Upper lobe of left lung (tissue), 6 donors: ENCODE measurements at regions not wholly inside any gene's neighbourhood (a gene's known extent, or its start where the extent isn't known, plus 50 kb on each side); places are given as distances from the start of the nearest gene placed in this dataset.

Experiments
- ATAC-seq, 2 donors: fragments of 200-7000 bp; cut with Tn5 transposase; one replicate each; pipeline ENCODE4 v1.9.1; 2022; ENCODE audit warnings: mild to moderate bottlenecking in 2 of 2, moderate library complexity in 2 of 2; ENCODE audit not compliant: low FRiP score in 2 of 2
- DNase-seq, 2 donors: peaks; one replicate each; pipeline ENCODE4 v3.0.0-alpha.2; 2019 to 2020
- H3K27ac ChIP-seq, 4 donors: fragments of 200-600 bp; sonication (generic); one replicate each; pipeline ENCODE4 v1.5.1; 2016 to 2019
- H3K27me3 ChIP-seq, 4 donors: fragments of 200-600 bp; sonication (generic); one replicate each; pipeline ENCODE4 v1.5.1; 2017 to 2019
- H3K36me3 ChIP-seq, 4 donors: fragments of 200-600 bp; sonication (generic); one replicate each; pipeline ENCODE4 v1.5.1; 2016 to 2019
- H3K4me1 ChIP-seq, 4 donors: fragments of 200-600 bp; sonication (generic); one replicate each; pipeline ENCODE4 v1.5.1; 2018 to 2019
- H3K4me3 ChIP-seq, 4 donors: fragments of 200-600 bp; sonication (generic); one replicate each; pipeline ENCODE4 v1.5.1; 2017 to 2019; ENCODE audit warnings: mild to moderate bottlenecking in 2 of 4, moderate library complexity in 1 of 4
- H3K9me3 ChIP-seq, 4 donors: fragments of 200-600 bp; sonication (generic); one replicate each; pipeline ENCODE4 v1.5.1; 2018 to 2019
- EP300 ChIP-seq, 4 donors: sonication (generic); formaldehyde crosslinking; IDR thresholded peaks; one replicate each; pipeline ENCODE4 v1.5.1; 2017; ENCODE audit warnings: antibody characterized with exemption in 4 of 4, control low read depth in 2 of 4
- POLR2A ChIP-seq, 4 donors: fragments of 450-650 bp; IDR thresholded peaks; one replicate each; pipeline ENCODE4 v1.5.1; 2016 to 2017; ENCODE audit warnings: antibody characterized with exemption in 4 of 4, mild to moderate bottlenecking in 2 of 4
- POLR2AphosphoS5 ChIP-seq, 2 donors: sonication (generic); formaldehyde crosslinking; IDR thresholded peaks; one replicate each; pipeline ENCODE4 v1.5.1; 2017; ENCODE audit warnings: antibody characterized with exemption in 2 of 2
- WGBS, 2 donors: methylation state at CpG; one replicate each; pipeline ENCODE4 v1.1.5; 2017 to 2018; 5-methylcytosine and 5-hydroxymethylcytosine counted together
- TF ChIP-seq, protein P1 (sequence below), 6 experiments: fragments of 450-650 bp in 4 of 6; fragments of 200-600 bp in 2 of 6; sonication (generic) in 2 of 6; IDR thresholded peaks; one replicate each; pipeline ENCODE4 v1.5.1; 2016 to 2019; ENCODE audit warnings: antibody characterized with exemption in 6 of 6
- donor health status: DM: no; HTN: no; CAD: no; lungs with moderate emphysema.
- donor health status: DM: no; HTN: yes; CAD: no; lungs with severe emphysema.

DNA sequence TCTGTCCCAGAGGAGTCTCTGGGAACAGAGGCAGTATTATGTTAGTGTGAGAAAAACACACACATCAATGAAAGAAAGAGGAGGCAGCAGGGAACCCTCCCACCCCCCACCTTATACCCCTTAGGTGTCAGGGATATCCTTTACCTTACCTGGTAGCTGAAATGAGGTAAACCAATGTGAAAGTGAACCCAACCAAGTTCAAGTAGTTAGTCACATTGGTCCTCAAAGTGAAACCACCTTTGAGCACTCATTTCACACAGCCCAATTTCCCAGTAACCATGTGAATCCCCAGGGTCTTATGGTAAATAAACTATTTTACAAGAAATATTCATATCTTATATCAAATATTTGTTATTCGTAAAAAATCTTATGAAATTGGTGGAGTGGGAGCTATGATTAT lies 377.8 kb downstream of the LRATD1 start:
- ATAC-seq (no peak), DNase-seq (no peak)
- no peak overlapping the region for H3K27ac ChIP-seq
- peaks cover 0 to 14% (median 3%) of the 10 kb centered on the region in 4 donors for H3K9me3 ChIP-seq
- H3K4me3 ChIP-seq: no peak overlapping the region
- TF ChIP-seq, protein P1, sequence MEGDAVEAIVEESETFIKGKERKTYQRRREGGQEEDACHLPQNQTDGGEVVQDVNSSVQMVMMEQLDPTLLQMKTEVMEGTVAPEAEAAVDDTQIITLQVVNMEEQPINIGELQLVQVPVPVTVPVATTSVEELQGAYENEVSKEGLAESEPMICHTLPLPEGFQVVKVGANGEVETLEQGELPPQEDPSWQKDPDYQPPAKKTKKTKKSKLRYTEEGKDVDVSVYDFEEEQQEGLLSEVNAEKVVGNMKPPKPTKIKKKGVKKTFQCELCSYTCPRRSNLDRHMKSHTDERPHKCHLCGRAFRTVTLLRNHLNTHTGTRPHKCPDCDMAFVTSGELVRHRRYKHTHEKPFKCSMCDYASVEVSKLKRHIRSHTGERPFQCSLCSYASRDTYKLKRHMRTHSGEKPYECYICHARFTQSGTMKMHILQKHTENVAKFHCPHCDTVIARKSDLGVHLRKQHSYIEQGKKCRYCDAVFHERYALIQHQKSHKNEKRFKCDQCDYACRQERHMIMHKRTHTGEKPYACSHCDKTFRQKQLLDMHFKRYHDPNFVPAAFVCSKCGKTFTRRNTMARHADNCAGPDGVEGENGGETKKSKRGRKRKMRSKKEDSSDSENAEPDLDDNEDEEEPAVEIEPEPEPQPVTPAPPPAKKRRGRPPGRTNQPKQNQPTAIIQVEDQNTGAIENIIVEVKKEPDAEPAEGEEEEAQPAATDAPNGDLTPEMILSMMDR (IDR thresholded peaks at IDR 0.05): no peak
- no peak for TF ChIP-seq EP300 (IDR thresholded peaks at IDR 0.05)
- H3K36me3 ChIP-seq: no peaks in the 10 kb centered on the region
- WGBS, 2 donors: 86 to 94% methylated on average over 1 of the region's 1 CpG
- no peaks in the 10 kb centered on the region for H3K4me1 ChIP-seq
- no peaks in the 10 kb centered on the region for H3K27me3 ChIP-seq

DNA sequence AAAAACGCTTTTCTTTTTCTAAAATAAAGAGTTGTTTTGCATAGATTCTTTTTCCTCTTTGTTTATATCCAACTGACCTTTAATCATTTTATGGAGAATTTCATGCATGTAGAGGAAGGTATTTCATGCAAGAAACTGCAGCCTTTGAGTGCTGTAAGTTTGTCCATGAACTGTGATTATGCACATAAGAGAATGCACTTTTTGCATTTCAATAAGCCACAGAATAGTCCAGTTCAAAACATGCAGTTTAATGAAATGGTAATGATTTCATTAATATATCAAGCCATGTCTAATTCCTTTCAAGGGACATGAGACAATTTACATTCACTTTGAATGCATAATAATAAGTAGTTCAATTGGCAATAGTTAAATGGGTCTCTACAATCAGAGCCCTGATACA lies 386.3 kb downstream of the LRATD1 start:
- no peaks in the 10 kb centered on the region for H3K36me3 ChIP-seq

DNA sequence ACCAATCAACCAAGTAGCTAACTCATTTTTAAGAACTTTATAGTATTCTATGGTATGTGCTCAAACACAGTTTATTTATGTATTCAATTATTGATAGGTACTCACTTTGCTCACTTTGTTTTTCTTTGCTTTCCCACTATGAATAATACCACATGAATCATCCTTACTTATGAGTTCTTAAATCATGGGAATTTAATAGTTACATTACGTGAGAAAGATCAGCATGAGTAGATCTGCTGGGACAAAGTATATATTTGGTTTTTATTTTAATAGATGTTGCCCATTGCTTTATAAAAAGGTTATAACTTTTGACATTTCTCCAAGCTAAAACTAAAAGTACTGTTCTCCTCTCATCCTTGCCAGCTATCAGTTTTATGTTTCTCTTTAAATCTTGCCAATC lies 390.7 kb downstream of the LRATD1 start:
- no peaks in the 10 kb centered on the region for H3K4me1 ChIP-seq
- H3K4me3 ChIP-seq: no peak overlapping the region
- TF ChIP-seq EP300 (IDR thresholded peaks at IDR 0.05) (no peak), POLR2A (IDR thresholded peaks at IDR 0.05) (no peak), POLR2AphosphoS5 (IDR thresholded peaks at IDR 0.05) (no peak)
- TF ChIP-seq, protein P1 (IDR thresholded peaks at IDR 0.05): no peak
- H3K9me3 ChIP-seq: no peaks in the 10 kb centered on the region
- H3K27ac ChIP-seq: no peak overlapping the region
- H3K27me3 ChIP-seq: no peaks in the 10 kb centered on the region
- ATAC-seq (no peak), DNase-seq (no peak)
- 85% methylated on average over 1 of the region's 1 CpG for WGBS, 2 donors
- H3K36me3 ChIP-seq: no peaks in the 10 kb centered on the region

More for the DNA sequence above, 386.3 kb downstream of the LRATD1 start:
- Histone ChIP-seq H3K4me3 (no peak overlapping the region), H3K27me3 (no peaks in the 10 kb centered on the region), H3K9me3 (no peaks in the 10 kb centered on the region), H3K27ac (no peak overlapping the region), H3K4me1 (no peaks in the 10 kb centered on the region)
- TF ChIP-seq, protein P1 (IDR thresholded peaks at IDR 0.05): no peak
- TF ChIP-seq POLR2A (IDR thresholded peaks at IDR 0.05) (no peak), POLR2AphosphoS5 (IDR thresholded peaks at IDR 0.05) (no peak), EP300 (IDR thresholded peaks at IDR 0.05) (no peak)
- DNase-seq: no peak
- WGBS, 2 donors: 77 to 89% methylated on average over 1 of the region's 1 CpG
- no peak for ATAC-seq

DNA sequence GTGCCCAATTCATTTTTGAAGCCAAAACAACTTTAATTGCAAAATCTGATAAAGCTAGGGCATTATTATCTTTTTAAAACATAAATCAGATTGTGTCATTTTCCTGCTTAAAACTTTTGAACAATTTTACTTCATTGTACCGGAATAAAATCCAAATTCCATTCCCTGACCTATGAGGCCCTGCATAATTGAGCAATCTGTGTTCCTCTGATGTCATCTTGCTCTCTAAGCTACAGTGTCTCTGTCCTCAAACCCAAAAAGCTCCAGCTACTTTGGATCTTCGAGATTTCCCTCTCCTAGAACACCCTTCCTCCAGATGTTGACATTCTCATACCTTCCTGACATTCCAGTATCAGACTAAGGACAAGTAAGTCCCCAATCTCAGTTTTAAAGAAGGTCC lies 395.9 kb downstream of the LRATD1 start:
- Histone ChIP-seq H3K36me3 (no peaks in the 10 kb centered on the region), H3K4me1 (no peaks in the 10 kb centered on the region), H3K4me3 (no peak overlapping the region), H3K27ac (no peak overlapping the region), H3K27me3 (no peaks in the 10 kb centered on the region), H3K9me3 (no peaks in the 10 kb centered on the region)
- ATAC-seq: no peak
- TF ChIP-seq EP300 (IDR thresholded peaks at IDR 0.05) (no peak), POLR2A (IDR thresholded peaks at IDR 0.05) (no peak), POLR2AphosphoS5 (IDR thresholded peaks at IDR 0.05) (no peak)
- TF ChIP-seq, protein P1 (IDR thresholded peaks at IDR 0.05): no peak
- no peak for DNase-seq
- 50 to 54% methylated on average over 2 of the region's 2 CpGs for WGBS, 2 donors

DNA sequence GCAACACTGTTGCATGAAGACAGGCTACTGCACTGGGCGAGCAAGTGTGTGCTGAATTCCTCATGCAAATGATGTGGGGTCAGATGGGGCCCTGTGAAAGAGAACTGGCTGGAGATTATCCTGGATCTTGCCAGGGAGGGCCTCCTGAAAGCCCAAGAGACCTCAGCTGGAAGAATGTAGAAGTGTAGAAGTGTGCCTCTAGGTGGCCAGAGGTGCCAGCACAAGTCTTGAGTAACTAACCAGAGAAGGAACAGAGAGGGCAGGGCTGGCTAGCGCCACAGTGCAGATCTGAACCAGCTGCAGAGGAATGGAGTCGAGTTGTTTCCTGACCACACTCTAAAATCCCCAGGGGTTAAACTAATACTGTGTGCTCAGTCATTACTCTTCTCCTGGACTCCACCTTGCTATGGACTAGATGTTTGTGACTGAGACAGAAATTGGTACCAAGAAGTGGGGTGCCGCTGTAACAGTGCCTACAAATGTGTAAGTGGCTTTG lies 399.3 kb downstream of the LRATD1 start:
- ATAC-seq: peak in 1 of 2 donors; percentile 11
- Histone ChIP-seq H3K9me3 (no peaks in the 10 kb centered on the region), H3K36me3 (no peaks in the 10 kb centered on the region), H3K27me3 (no peaks in the 10 kb centered on the region), H3K27ac (no peak overlapping the region), H3K4me3 (no peak overlapping the region), H3K4me1 (no peaks in the 10 kb centered on the region)
- DNase-seq: no peak
- TF ChIP-seq POLR2AphosphoS5 (IDR thresholded peaks at IDR 0.05) (no peak), POLR2A (IDR thresholded peaks at IDR 0.05) (no peak), EP300 (IDR thresholded peaks at IDR 0.05) (no peak)
- TF ChIP-seq, protein P1 (IDR thresholded peaks at IDR 0.05): no peak
- 73 to 79% methylated on average over 4 of the region's 4 CpGs for WGBS, 2 donors
